T47D (cell line): ENCODE measurements at regions not wholly inside any gene's neighbourhood (a gene's known extent, or its start where the extent isn't known, plus 50 kb on each side); places are given as distances from the start of the nearest gene placed in this dataset.

Experiments used
- DNase-seq, 2 experiments: peaks; one replicate each; pipeline versions ENCODE4 v3.0.0 to v3.0.0-alpha.2; 2011 to 2012; ENCODE audit warnings: low read depth in 1 of 2, low spot score in 1 of 2
- JUND ChIP-seq: IDR thresholded peaks from 2 replicates; pipeline ENCODE4 v1.6.1; 2012; ENCODE audit warnings: low read depth
- in situ Hi-C: cut with HindIII; loops from 2 replicates; pipeline ENCODE4 v1.10.0; 2016; ENCODE audit warnings: low sequenced_read_pairs, low pct_unique_long_range_greater_than_20kb

DNA sequence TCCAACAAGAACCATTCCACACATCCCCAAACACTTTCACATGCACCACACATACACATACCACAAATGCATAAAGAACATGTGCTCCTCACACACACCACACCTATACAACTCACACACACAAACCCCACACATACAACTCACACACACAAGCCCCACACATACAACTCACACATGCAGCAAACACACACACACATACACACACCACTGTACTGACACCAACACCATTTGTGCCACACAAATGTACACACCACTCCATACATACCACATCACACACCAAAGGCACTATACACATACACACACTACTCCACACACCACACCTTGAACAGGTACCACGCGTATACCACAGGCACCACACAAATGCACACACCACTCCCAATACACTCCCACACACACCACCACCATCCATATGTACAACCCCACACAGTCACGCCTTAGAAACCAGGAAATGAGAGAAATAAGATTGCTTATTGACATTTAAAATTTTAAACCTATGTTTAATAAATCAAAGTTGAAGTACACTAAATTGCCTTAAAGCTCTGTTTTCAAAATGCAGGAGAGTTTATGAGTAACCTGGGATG, 107.4 kb downstream of the ARL4A start:
- DNase-seq = no peak
- TF ChIP-seq JUND = no peak
- in situ Hi-C loops = no loop called here

DNA sequence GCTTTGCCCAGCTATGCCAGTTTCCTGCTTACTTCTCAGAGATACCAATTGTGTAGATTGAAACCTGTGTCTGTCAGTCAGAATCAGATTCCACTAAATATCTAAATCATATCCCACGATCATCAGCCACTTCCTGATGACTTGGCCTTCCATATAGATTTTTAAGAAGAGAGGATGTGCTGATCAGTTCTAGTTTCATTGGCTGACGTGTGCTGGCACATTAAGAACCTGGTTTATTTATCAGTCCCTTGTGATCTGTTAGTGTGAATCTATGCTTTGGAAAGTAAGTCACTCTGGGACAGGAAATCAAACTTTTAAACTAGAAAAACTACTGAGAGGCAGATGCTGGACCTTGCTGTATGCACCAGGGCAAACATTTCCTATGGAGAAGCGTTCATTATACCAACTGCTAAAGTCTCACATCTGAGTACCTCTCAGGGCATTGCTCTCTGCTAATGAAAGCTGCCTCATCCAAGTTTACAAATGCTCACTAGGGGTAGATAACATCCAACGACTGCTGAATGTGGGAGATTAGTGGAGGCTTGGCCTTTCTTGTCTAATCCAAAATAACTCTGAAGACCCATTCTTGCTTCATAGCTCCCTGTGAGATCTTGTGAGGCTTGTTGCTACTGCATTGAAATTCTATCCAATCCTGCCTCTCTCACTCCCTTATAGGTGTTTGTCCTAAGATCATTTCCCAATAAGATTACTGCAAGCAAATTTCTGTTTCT, 109.1 kb downstream of the ARL4A start:
- DNase-seq = no peak
- in situ Hi-C loops = no loop called here
- TF ChIP-seq JUND = no peak

DNA sequence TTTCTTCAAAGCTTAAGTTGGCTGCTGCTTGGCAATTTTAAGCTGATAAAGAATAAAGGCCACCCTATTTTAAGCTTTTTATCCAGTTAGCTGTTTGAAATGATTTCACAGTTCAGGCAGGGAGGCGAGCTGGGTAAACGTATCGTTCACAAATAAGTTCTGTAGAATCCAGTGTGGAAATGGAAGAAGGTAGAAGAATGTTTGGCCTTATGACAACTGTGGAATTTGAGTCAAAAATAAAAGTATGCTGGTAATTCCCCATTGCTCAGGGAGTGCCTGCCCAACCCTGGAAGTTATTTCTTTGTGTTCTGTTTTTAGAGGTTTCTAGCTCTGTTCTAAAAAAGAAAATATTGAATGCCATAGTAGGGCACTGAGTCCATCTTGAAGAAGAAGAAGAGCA, 113.1 kb downstream of the ARL4A start:
- in situ Hi-C loops = no loop called here
- no peak for DNase-seq
- TF ChIP-seq JUND = no peak

DNA sequence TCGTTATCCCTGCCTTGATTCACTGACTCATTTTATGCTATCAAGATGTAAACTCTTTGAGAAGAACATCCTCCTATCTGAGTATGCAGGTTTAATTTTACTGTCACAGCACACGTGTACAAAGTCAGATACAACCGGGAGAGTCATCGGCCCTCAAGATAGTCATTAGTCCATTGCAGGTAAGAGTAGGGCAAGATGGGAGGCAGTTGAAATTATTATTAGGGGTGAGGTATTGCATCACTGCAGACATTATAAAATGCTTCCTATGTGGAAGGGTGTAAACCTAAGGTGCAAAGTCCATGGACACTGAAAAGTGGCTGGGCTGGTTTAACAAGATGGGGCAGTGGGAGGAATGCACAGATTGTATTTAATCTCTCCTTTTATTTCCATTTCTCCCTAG, 113.7 kb downstream of the ARL4A start:
- in situ Hi-C loops = no loop called here
- peak in 1 of 2 experiments; percentile 63 for DNase-seq
- TF ChIP-seq JUND = no peak

- TF ChIP-seq JUND = no peak
- peak in 1 of 2 experiments; percentile 23 for DNase-seq
- in situ Hi-C loops = no loop called here
Measured at GRCh38 chr7:12802070-12802469, 114.6 kb downstream of the ARL4A start.

DNA sequence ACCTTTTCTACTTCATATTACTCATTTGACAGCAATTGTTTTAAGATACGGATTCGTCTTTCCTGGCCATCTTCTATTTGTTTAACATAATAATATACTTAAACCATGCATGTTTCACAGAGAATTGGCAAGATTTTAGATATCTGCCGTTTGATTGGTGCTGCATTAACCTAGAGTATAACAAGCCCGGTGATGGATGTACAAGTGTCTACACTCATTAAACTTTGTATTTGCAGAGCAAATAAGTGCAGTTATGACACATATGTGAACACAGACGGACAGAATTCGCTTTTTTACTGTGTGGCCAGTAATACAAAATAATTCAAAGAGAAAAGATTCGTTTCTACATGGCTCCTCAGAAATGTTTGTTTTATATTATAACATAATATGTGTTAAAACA, 116.1 kb downstream of the ARL4A start:
- TF ChIP-seq JUND = no peak
- in situ Hi-C loops = no loop called here
- no peak for DNase-seq

GRCh38 chr7:12805518-12805928, 118.1 kb downstream of the ARL4A start:
- DNase-seq = no peak

DNA sequence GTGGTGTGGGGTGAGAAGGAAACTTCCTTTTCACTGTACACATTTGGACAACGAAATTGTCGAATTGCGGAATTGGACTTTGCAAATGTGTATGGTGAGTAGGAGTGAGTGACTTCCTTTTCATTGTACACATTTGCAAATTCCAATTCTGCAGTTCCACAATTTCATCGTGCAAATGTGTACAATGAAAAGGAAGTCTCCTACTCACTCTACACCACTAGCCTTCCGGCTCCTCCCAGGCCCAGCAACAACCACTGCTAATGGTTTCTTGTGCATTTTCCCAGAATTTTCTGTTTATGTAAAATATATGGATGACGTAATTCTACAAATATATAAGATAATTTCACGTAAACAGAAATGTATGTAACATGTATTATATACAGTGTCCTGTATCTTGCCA, 118.5 kb downstream of the ARL4A start:
- DNase-seq = no peak
- TF ChIP-seq JUND = no peak
- in situ Hi-C loops = no loop called here

More at GRCh38 chr7:12805518-12805928, 118.1 kb downstream of the ARL4A start:
- in situ Hi-C loops = no loop called here
- TF ChIP-seq JUND = no peak

GRCh38 chr7:12809476-12809875, 122.0 kb downstream of the ARL4A start:
- in situ Hi-C loops = no loop called here
- DNase-seq = no peak
- no peak for TF ChIP-seq JUND

DNA sequence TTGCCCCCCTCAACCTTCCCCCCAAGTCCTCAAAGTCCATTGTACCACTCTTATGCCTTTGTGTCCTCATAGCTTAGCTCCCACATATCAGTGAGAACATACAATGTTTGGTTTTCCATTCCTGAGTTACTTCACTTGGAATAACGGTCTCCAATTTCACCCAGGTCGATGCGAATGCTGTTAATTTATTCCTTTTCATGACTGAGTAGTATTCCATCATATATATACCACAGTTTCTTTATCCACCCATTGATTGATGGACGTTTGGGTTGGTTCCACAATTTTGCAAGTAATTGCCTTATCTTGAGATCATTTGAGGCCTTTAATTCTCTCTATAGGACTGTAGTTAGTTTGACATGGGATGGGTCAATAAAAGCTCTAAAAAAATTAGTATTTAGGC, 124.7 kb downstream of the ARL4A start:
- no peak for DNase-seq
- no peak for TF ChIP-seq JUND
- in situ Hi-C loops = no loop called here

DNA sequence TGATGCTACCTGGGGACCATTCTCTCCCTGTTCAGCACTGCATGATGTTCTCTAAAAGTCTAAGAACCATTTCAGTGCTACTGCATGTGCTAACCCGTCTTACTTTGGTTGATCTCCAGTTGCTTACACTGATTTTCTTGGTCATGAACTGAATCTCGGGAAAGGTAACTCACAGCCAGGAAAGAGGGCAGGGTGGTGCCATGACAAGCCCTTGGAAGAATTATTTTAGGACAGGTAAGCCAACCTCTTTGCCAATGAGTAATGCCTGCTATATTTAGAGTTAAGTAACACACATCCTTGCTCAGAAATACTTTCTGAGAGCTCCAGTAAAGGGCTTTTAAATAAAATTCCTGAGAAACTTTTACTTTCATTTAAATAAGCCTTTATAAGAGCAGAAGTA, 126.7 kb downstream of the ARL4A start:
- in situ Hi-C loops = no loop called here
- no peak for TF ChIP-seq JUND
- no peak for DNase-seq

- no peak for DNase-seq
- TF ChIP-seq JUND = no peak
- in situ Hi-C loops = no loop called here
Measured at GRCh38 chr7:12814828-12815227, 127.4 kb downstream of the ARL4A start.

GRCh38 chr7:12815426-12815825, 128.0 kb downstream of the ARL4A start:
- no peak for DNase-seq
- in situ Hi-C loops = no loop called here
- no peak for TF ChIP-seq JUND

- no peak for DNase-seq
- in situ Hi-C loops = no loop called here
- TF ChIP-seq JUND = no peak
Measured at GRCh38 chr7:12815871-12816270, 128.4 kb downstream of the ARL4A start.
